Neural cell (in vitro differentiated cells): ENCODE measurements at regions not wholly inside any gene's neighbourhood (a gene's known extent, or its start where the extent isn't known, plus 50 kb on each side); places are given as distances from the start of the nearest gene placed in this dataset.

Experiments
- CTCF ChIP-seq: fragments of 450-650 bp; IDR thresholded peaks from 2 replicates; pipeline ENCODE4 v1.5.1; 2014; ENCODE audit warnings: antibody characterized with exemption, mild to moderate bottlenecking, moderate library complexity; ENCODE audit not compliant: poor library complexity, severe bottlenecking
- EP300 ChIP-seq: fragments of 450-650 bp; conservative IDR thresholded peaks from 2 replicates; pipeline ENCODE4 v1.6.1; 2014; ENCODE audit warnings: antibody characterized with exemption, mild to moderate bottlenecking, moderate library complexity; ENCODE audit not compliant: poor library complexity, severe bottlenecking
- EZH2 ChIP-seq: fragments of 200-600, 300-800 bp; shearing (Covaris generic), sonication (generic); IDR thresholded peaks from 2 replicates; pipeline ENCODE4 v1.6.1; 2014; ENCODE audit warnings: antibody characterized with exemption, low read length, borderline replicate concordance, mild to moderate bottlenecking; ENCODE audit not compliant: insufficient read depth, poor library complexity, severe bottlenecking
- MXI1 ChIP-seq: fragments of 450-650 bp; conservative IDR thresholded peaks from 2 replicates; pipeline ENCODE4 v1.6.1; 2014; ENCODE audit warnings: antibody characterized with exemption, mild to moderate bottlenecking; ENCODE audit not compliant: poor library complexity, severe bottlenecking
- POLR2AphosphoS5 ChIP-seq: IDR thresholded peaks from 2 replicates; pipeline ENCODE4 v1.6.1; 2012
- RAD21 ChIP-seq: fragments of 450-650 bp; conservative IDR thresholded peaks from 2 replicates; pipeline ENCODE4 v1.6.1; 2014; ENCODE audit warnings: antibody characterized with exemption, mild to moderate bottlenecking, moderate library complexity
- SMC3 ChIP-seq: fragments of 450-650 bp; conservative IDR thresholded peaks from 2 replicates; pipeline ENCODE4 v1.6.1; 2014; ENCODE audit warnings: antibody characterized with exemption, mild to moderate bottlenecking, moderate library complexity; ENCODE audit not compliant: poor library complexity
- TAF1 ChIP-seq: IDR thresholded peaks from 2 replicates; pipeline ENCODE4 v1.6.1; 2012; ENCODE audit warnings: low read depth

GRCh38 chr11:98207086-98207485 lies 813.7 kb upstream of the CNTN5 start:
- TF ChIP-seq CTCF (no peak), EP300 (no peak), SMC3 (no peak), POLR2AphosphoS5 (no peak), RAD21 (no peak), TAF1 (no peak), EZH2 (no peak), MXI1 (no peak)
